H1 (cell line): ENCODE measurements at regions not wholly inside any gene's neighbourhood (a gene's known extent, or its start where the extent isn't known, plus 50 kb on each side); places are given as distances from the start of the nearest gene placed in this dataset.

ENCODE experiments used
- CTCF ChIA-PET: fragments of 300-600 bp; sonication (Branson Sonifier 250); formaldehyde crosslinking; loops from one replicate; lab custom pipeline; 2021; ENCODE audit not compliant: partially characterized antibody; lab: Charles Lee
- POLR2A ChIA-PET: fragments of 300-600 bp; sonication (Branson Sonifier 250); formaldehyde crosslinking; loops from one replicate; lab custom pipeline; 2021; ENCODE audit warnings: inconsistent platforms; ENCODE audit not compliant: partially characterized antibody; lab: Charles Lee
- DNase-seq, 2 experiments: peaks; one replicate each; pipeline versions ENCODE4 v3.0.0 to v3.0.0-alpha.2; 2010 to 2022; ENCODE audit warnings: low spot score in 2 of 2, low read depth in 1 of 2, mixed read lengths in 1 of 2
- FAIRE-seq: peaks from 2 replicates; lab custom pipeline; 2011; peaks lifted over from hg19 to GRCh38; lab: Jason Lieb, UNC
- H2AFZ ChIP-seq: 2 replicates; pipeline ENCODE4 v1.8.1; 2012; ENCODE audit warnings: low read length, inconsistent platforms
- H2AK5ac ChIP-seq: 2 replicates; pipeline ENCODE4 v1.6.1; 2013; ENCODE audit warnings: low read depth, low read length
- H2BK120ac ChIP-seq: replicated peaks from 2 replicates; pipeline ENCODE3; 2013; ENCODE audit warnings: low read depth, low read length, inconsistent platforms
- H2BK12ac ChIP-seq: 2 replicates; pipeline ENCODE4 v1.6.1; 2013; ENCODE audit warnings: low read depth, low read length
- H2BK15ac ChIP-seq: 2 replicates; pipeline ENCODE4 v1.6.1; 2013; ENCODE audit warnings: low read length
- H2BK20ac ChIP-seq: 2 replicates; pipeline ENCODE4 v1.6.1; 2013; ENCODE audit warnings: low read length
- H2BK5ac ChIP-seq: 2 replicates; pipeline ENCODE4 v1.6.1; 2013; ENCODE audit warnings: low read depth, low read length
- H3K14ac ChIP-seq: 2 replicates; pipeline ENCODE4 v1.6.1; 2013; ENCODE audit warnings: inconsistent platforms; ENCODE audit not compliant: insufficient read length
- H3K18ac ChIP-seq: 2 replicates; pipeline ENCODE4 v1.6.1; 2013; ENCODE audit warnings: low read length; ENCODE audit errors: extremely low read depth
- H3K23ac ChIP-seq: 2 replicates; pipeline ENCODE4 v1.6.1; 2013; ENCODE audit warnings: inconsistent platforms; ENCODE audit not compliant: insufficient read length
- H3K23me2 ChIP-seq: 2 replicates; pipeline ENCODE4 v1.6.1; 2013; ENCODE audit warnings: low read depth, low read length
- H3K27ac ChIP-seq: 2 replicates; pipeline ENCODE4 v1.6.1; 2011; ENCODE audit warnings: low read depth, low read length, inconsistent platforms
- H3K27me3 ChIP-seq, 4 experiments: replicated peaks in 1 of 4; 1 replicate in 1 of 4; 2 replicates in 3 of 4; pipeline versions ENCODE4 v1.6.1 to v1.8.1; 2011 to 2013; ENCODE audit warnings: low read length in 3 of 4, mild to moderate bottlenecking in 3 of 4, inconsistent platforms in 2 of 4, mixed read lengths in 2 of 4, moderate library complexity in 1 of 4; ENCODE audit not compliant: control insufficient read depth in 3 of 4, insufficient read depth in 3 of 4; ENCODE audit errors: extremely low read depth in 1 of 4
- H3K36me3 ChIP-seq, 4 experiments: 2 replicates each; pipeline versions ENCODE4 v1.6.1 to v1.8.1; 2011 to 2013; ENCODE audit warnings: mild to moderate bottlenecking in 4 of 4, low read length in 3 of 4, moderate library complexity in 2 of 4, control low read depth in 1 of 4, inconsistent platforms in 1 of 4; ENCODE audit not compliant: insufficient read depth in 4 of 4, control insufficient read depth in 2 of 4
- H3K4ac ChIP-seq: replicated peaks from 2 replicates; pipeline ENCODE3; 2013; ENCODE audit warnings: low read length, low read depth, mixed read lengths, inconsistent platforms; ENCODE audit not compliant: insufficient read length
- H3K4me1 ChIP-seq, 4 experiments: replicated peaks in 1 of 4; 1 replicate in 1 of 4; 2 replicates in 3 of 4; pipeline versions ENCODE4 v1.6.1 to v1.8.1; 2011 to 2013; ENCODE audit warnings: low read length in 3 of 4, inconsistent platforms in 2 of 4, mixed read lengths in 1 of 4; ENCODE audit not compliant: insufficient read depth in 4 of 4, control insufficient read depth in 3 of 4
- H3K4me2 ChIP-seq, 2 experiments: 2 replicates each; pipeline versions ENCODE4 v1.6.1 to v1.8.1; 2011 to 2013; ENCODE audit warnings: low read depth in 2 of 2, low read length in 2 of 2, control low read depth in 1 of 2, inconsistent platforms in 1 of 2, mild to moderate bottlenecking in 1 of 2; ENCODE audit not compliant: insufficient read depth in 1 of 2
- H3K4me3 ChIP-seq, 4 experiments: fragments of 200-600, 300-600 bp in 1 of 4; sonication (generic), shearing (Covaris generic), sonication (Bioruptor Twin) in 1 of 4; 2 replicates each; pipeline versions ENCODE4 v1.5.1 to v1.8.1; 2011 to 2016; ENCODE audit warnings: low read length in 4 of 4, low read depth in 3 of 4, control low read depth in 2 of 4, inconsistent platforms in 2 of 4, mild to moderate bottlenecking in 2 of 4, mixed read lengths in 1 of 4, moderate library complexity in 1 of 4; ENCODE audit not compliant: insufficient read depth in 2 of 4; ENCODE audit errors: extremely low read depth in 1 of 4
- H3K56ac ChIP-seq: replicated peaks from 2 replicates; pipeline ENCODE3; 2013; ENCODE audit warnings: low read depth, mild to moderate bottlenecking, mixed read lengths, low read length, inconsistent platforms; ENCODE audit not compliant: insufficient read length
- H3K79me1 ChIP-seq: 2 replicates; pipeline ENCODE4 v1.6.1; 2013; ENCODE audit warnings: low read depth, low read length, control low read depth
- H3K79me2 ChIP-seq, 2 experiments: 2 replicates each; pipeline versions ENCODE4 v1.6.1 to v1.8.1; 2012 to 2013; ENCODE audit warnings: low read length in 2 of 2, mild to moderate bottlenecking in 2 of 2, inconsistent platforms in 1 of 2; ENCODE audit not compliant: insufficient read depth in 2 of 2, control insufficient read depth in 1 of 2
- H3K9ac ChIP-seq, 4 experiments: replicated peaks in 1 of 4; 1 replicate in 1 of 4; 2 replicates in 3 of 4; pipeline versions ENCODE4 v1.6.1 to v1.8.1; 2011 to 2013; ENCODE audit warnings: low read depth in 3 of 4, low read length in 3 of 4, control low read depth in 2 of 4, mild to moderate bottlenecking in 2 of 4, moderate library complexity in 2 of 4, inconsistent platforms in 1 of 4; ENCODE audit errors: extremely low read depth in 1 of 4
- H3K9me3 ChIP-seq, 2 experiments: 2 replicates each; pipeline versions ENCODE4 v1.6.1 to v1.8.1; 2012 to 2013; ENCODE audit warnings: mild to moderate bottlenecking in 2 of 2, moderate library complexity in 2 of 2, control low read depth in 1 of 2, inconsistent platforms in 1 of 2, low read depth in 1 of 2, low read length in 1 of 2, mixed read lengths in 1 of 2; ENCODE audit not compliant: insufficient read depth in 2 of 2
- H4K20me1 ChIP-seq, 2 experiments: replicated peaks in 1 of 2; 2 replicates each; pipeline versions ENCODE3 to v1.8.1; 2011 to 2013; ENCODE audit warnings: inconsistent platforms in 2 of 2, low read length in 2 of 2, mild to moderate bottlenecking in 1 of 2; ENCODE audit not compliant: insufficient read depth in 2 of 2, control insufficient read depth in 1 of 2
- H4K5ac ChIP-seq: 2 replicates; pipeline ENCODE4 v1.6.1; 2013; ENCODE audit warnings: low read length, low read depth, mixed read lengths, inconsistent platforms; ENCODE audit not compliant: insufficient read length
- H4K8ac ChIP-seq: 2 replicates; pipeline ENCODE4 v1.8.0; 2013; ENCODE audit warnings: mild to moderate bottlenecking, moderate library complexity, low read length, inconsistent platforms; ENCODE audit not compliant: insufficient read depth; ENCODE audit errors: extremely low read depth
- H4K91ac ChIP-seq: replicated peaks from 2 replicates; pipeline ENCODE3; 2013; ENCODE audit warnings: low read length, mixed read lengths, inconsistent platforms; ENCODE audit not compliant: insufficient read length
- BACH1 ChIP-seq: IDR thresholded peaks from 2 replicates; pipeline ENCODE4 v1.6.1; 2012; ENCODE audit warnings: low read length, improper control_type of control experiment
- CBX8 ChIP-seq: fragments of 300-800, 300-1000 bp; sonication (generic); IDR thresholded peaks from 2 replicates; pipeline ENCODE4 v1.7.1; 2016; ENCODE audit warnings: low read depth, low read length, borderline replicate concordance
- CHD1 ChIP-seq: IDR thresholded peaks from 2 replicates; pipeline ENCODE4 v1.6.1; 2012; ENCODE audit warnings: low read depth, low read length, improper control_type of control experiment
- EP300 ChIP-seq, 2 experiments: IDR thresholded peaks; 1 replicate in 1 of 2; 2 replicates in 1 of 2; pipeline ENCODE4 v1.6.1; 2011 to 2012; ENCODE audit warnings: low read depth in 2 of 2, low read length in 2 of 2, mild to moderate bottlenecking in 2 of 2, borderline replicate concordance in 1 of 2, inconsistent platforms in 1 of 2, moderate library complexity in 1 of 2
- EZH2 ChIP-seq: fragments of 200-600 bp; sonication (generic); IDR thresholded peaks from 2 replicates; pipeline ENCODE4 v1.7.1; 2012; ENCODE audit warnings: low read depth, mild to moderate bottlenecking, moderate library complexity, low read length, inconsistent platforms; ENCODE audit not compliant: severe bottlenecking
- FOSL1 ChIP-seq: IDR thresholded peaks from 2 replicates; pipeline ENCODE4 v1.6.1; 2011; ENCODE audit warnings: mild to moderate bottlenecking, low read depth, low read length, moderate library complexity; ENCODE audit not compliant: insufficient read depth
- GTF2F1 ChIP-seq: IDR thresholded peaks from 2 replicates; pipeline ENCODE4 v1.6.1; 2012; ENCODE audit warnings: low read depth, low read length, improper control_type of control experiment, borderline replicate concordance
- HDAC6 ChIP-seq: IDR thresholded peaks from one replicate; pipeline ENCODE4 v1.7.1; 2012; ENCODE audit warnings: low read depth, mild to moderate bottlenecking, inconsistent platforms, low read length, moderate library complexity
- PHF8 ChIP-seq: fragments of 200-600 bp; sonication (generic); conservative IDR thresholded peaks from 2 replicates; pipeline ENCODE4 v1.7.1; 2012; ENCODE audit warnings: low read depth, mild to moderate bottlenecking, inconsistent platforms, low read length, moderate library complexity
- POLR2AphosphoS5 ChIP-seq: IDR thresholded peaks from 2 replicates; pipeline ENCODE4 v1.6.1; 2011; ENCODE audit warnings: low read depth, low read length
- RXRA ChIP-seq: IDR thresholded peaks from 2 replicates; pipeline ENCODE4 v1.6.1; 2011; ENCODE audit warnings: low read depth, mild to moderate bottlenecking, low read length, moderate library complexity; ENCODE audit not compliant: insufficient read depth
- SUZ12 ChIP-seq: fragments of 200-600 bp; sonication (generic); IDR thresholded peaks from 2 replicates; pipeline ENCODE4 v1.6.1; 2012; ENCODE audit warnings: mild to moderate bottlenecking, inconsistent platforms, low read length, moderate library complexity, mixed read lengths
- TAF7 ChIP-seq: optimal IDR thresholded peaks from 2 replicates; pipeline ENCODE3; 2011; ENCODE audit warnings: low read depth, mild to moderate bottlenecking, inconsistent platforms, low read length, moderate library complexity, borderline replicate concordance
- USF2 ChIP-seq: IDR thresholded peaks from 2 replicates; pipeline ENCODE4 v1.6.1; 2011; ENCODE audit warnings: low read length, improper control_type of control experiment
- WGBS, 2 experiments: shearing (Covaris generic) in 1 of 2; methylation state at CpG; one replicate each; pipeline versions ENCODE4 v1.1.6 to v1.1.7; 2013 to 2015; ENCODE audit warnings: low lambda C conversion rate in 2 of 2, mixed read lengths in 2 of 2, inconsistent platforms in 1 of 2, low coverage in 1 of 2, missing lambda C conversion rate in 1 of 2; ENCODE audit not compliant: insufficient replicate concordance in 2 of 2, insufficient coverage in 1 of 2, insufficient read length in 1 of 2; ENCODE audit errors: extremely low coverage in 1 of 2, missing lambda C conversion rate in 1 of 2; 5-methylcytosine and 5-hydroxymethylcytosine counted together

- H3K23ac ChIP-seq = no peak overlapping the region
- H4K8ac ChIP-seq = no peak overlapping the region
- no peak overlapping the region for H3K4me3 ChIP-seq
- no peak overlapping the region for H3K4me2 ChIP-seq
- no peak overlapping the region for H2AK5ac ChIP-seq
- H3K18ac ChIP-seq = no peak overlapping the region
- H2BK5ac ChIP-seq = no peak overlapping the region
- WGBS, 2 experiments = 91% methylated on average over 4 of the region's 4 CpGs; no CpG with 5 or more reads in 1 of the 2 experiments
- peak overlapping the region; percentile 13 for H4K91ac ChIP-seq
- CTCF ChIA-PET = interaction anchor here (1.2 to 1.4 kb wide), 4 partner anchors 12 to 18 kb away, joined by 3 to 6 read pairs (median 4); no protein-coding TSS in a partner anchor
- H3K27ac ChIP-seq = no peak overlapping the region
- DNase-seq = no peak
- no peak for FAIRE-seq
- no peak overlapping the region for H3K9ac ChIP-seq
- H3K79me2 ChIP-seq = no peaks in the 10 kb centered on the region
- no peaks in the 10 kb centered on the region for H4K20me1 ChIP-seq
- TF ChIP-seq SUZ12 (no peak), PHF8 (no peak), CBX8 (no peak), EZH2 (no peak), FOSL1 (no peak), BACH1 (no peak), RXRA (no peak), USF2 (no peak), EP300 (IDR thresholded peaks at IDR 0.05; ENCODE audit: borderline replicate concordance in 1 of 2, low read depth in 2 of 2, low read length in 2 of 2) (no peak), TAF7 (no peak), POLR2AphosphoS5 (no peak), CHD1 (no peak), GTF2F1 (no peak), HDAC6 (no peak)
- no peak overlapping the region for H2BK120ac ChIP-seq
- no peak overlapping the region for H3K56ac ChIP-seq
- H3K14ac ChIP-seq = no peak overlapping the region
- H3K9me3 ChIP-seq = peaks cover 4 to 11% of the 10 kb centered on the region in 2 experiments; a peak in 2 of 4 replicates
- H4K5ac ChIP-seq = no peak overlapping the region
- no peak overlapping the region for H2BK15ac ChIP-seq
- no peaks in the 10 kb centered on the region for H3K79me1 ChIP-seq
- no peak overlapping the region for H3K4ac ChIP-seq
- no peaks in the 10 kb centered on the region for H3K27me3 ChIP-seq
- H3K36me3 ChIP-seq = no peaks in the 10 kb centered on the region
- H3K23me2 ChIP-seq = no peaks in the 10 kb centered on the region
- H3K4me1 ChIP-seq = no peaks in the 10 kb centered on the region
- H2BK20ac ChIP-seq = no peak overlapping the region
- no peak overlapping the region for H2BK12ac ChIP-seq
- no peak overlapping the region for H2AFZ ChIP-seq
- POLR2A ChIA-PET = no interaction called here
These were observed 66.3 kb upstream of the HABP2 start for GRCh38 chr10:113486531-113486930.
